ENCODE measurements at regions not wholly inside any gene's neighbourhood (a gene's known extent, or its start where the extent isn't known, plus 50 kb on each side); places are given as distances from the start of the nearest gene placed in this dataset.

DNA sequence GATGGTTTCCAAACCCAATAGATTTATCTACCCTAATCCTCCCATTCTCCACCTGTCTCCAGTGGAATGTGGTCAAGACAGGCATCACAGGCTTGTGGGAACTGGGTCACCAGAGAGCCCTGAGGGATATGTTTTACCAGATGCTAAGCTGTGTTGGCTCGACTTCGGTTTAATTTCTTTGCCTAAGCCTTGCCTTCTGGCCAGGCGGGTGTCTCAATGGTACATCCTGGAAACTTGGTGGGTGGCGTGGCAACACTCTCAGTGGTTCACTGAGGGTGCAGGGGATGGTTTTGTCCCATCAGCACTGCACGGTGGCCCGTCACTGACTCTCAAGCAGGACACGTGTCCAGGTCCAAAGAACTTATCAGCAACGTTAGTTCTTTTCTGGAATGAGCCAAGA, 192.2 kb downstream of the TENT4A start:
- Mint-ChIP-seq H3K27ac (ENCODE audit: unreplicated experiment) (no peak overlapping the region), H3K4me3 (ENCODE audit: unreplicated experiment) (no peak overlapping the region), H3K36me3 (ENCODE audit: unreplicated experiment) (no peaks in the 10 kb centered on the region), H3K4me1 (ENCODE audit: unreplicated experiment) (no peaks in the 10 kb centered on the region), H3K9me3 (ENCODE audit: unreplicated experiment) (peaks cover 14% of the 10 kb centered on the region), H3K27me3 (ENCODE audit: unreplicated experiment) (no peaks in the 10 kb centered on the region)
- TF ChIP-seq, protein P1, sequence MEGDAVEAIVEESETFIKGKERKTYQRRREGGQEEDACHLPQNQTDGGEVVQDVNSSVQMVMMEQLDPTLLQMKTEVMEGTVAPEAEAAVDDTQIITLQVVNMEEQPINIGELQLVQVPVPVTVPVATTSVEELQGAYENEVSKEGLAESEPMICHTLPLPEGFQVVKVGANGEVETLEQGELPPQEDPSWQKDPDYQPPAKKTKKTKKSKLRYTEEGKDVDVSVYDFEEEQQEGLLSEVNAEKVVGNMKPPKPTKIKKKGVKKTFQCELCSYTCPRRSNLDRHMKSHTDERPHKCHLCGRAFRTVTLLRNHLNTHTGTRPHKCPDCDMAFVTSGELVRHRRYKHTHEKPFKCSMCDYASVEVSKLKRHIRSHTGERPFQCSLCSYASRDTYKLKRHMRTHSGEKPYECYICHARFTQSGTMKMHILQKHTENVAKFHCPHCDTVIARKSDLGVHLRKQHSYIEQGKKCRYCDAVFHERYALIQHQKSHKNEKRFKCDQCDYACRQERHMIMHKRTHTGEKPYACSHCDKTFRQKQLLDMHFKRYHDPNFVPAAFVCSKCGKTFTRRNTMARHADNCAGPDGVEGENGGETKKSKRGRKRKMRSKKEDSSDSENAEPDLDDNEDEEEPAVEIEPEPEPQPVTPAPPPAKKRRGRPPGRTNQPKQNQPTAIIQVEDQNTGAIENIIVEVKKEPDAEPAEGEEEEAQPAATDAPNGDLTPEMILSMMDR (IDR thresholded peaks at IDR 0.05) = no peak
- no peak for DNase-seq (ENCODE audit: extremely low spot score, unreplicated experiment)

DNA sequence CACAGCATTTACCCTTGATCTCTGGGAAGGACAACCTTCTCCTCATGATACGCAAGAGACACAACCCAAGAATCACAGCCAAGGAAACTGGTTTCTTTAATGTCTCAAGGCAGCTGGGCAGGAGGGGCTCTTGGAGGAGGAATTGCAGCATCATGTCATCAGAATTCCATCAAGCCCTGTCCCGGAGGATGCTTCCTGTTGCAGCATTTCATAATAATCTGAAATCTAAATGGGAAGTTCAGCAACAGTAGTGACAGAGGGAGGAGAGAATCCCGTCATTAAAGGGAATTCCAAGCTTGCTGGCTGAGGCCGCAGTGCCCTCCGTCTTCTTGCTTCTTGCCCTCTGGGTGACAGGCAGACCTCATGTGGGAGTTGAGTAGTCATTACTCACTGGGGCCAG, 192.7 kb downstream of the TENT4A start:
- no peak for DNase-seq (ENCODE audit: extremely low spot score, unreplicated experiment)
- Mint-ChIP-seq H3K9me3 (ENCODE audit: unreplicated experiment) (peaks cover 14% of the 10 kb centered on the region), H3K4me3 (ENCODE audit: unreplicated experiment) (no peak overlapping the region), H3K4me1 (ENCODE audit: unreplicated experiment) (no peaks in the 10 kb centered on the region), H3K27ac (ENCODE audit: unreplicated experiment) (no peak overlapping the region), H3K36me3 (ENCODE audit: unreplicated experiment) (no peaks in the 10 kb centered on the region), H3K27me3 (ENCODE audit: unreplicated experiment) (no peaks in the 10 kb centered on the region)
- TF ChIP-seq, protein P1 (IDR thresholded peaks at IDR 0.05) = no peak

DNA sequence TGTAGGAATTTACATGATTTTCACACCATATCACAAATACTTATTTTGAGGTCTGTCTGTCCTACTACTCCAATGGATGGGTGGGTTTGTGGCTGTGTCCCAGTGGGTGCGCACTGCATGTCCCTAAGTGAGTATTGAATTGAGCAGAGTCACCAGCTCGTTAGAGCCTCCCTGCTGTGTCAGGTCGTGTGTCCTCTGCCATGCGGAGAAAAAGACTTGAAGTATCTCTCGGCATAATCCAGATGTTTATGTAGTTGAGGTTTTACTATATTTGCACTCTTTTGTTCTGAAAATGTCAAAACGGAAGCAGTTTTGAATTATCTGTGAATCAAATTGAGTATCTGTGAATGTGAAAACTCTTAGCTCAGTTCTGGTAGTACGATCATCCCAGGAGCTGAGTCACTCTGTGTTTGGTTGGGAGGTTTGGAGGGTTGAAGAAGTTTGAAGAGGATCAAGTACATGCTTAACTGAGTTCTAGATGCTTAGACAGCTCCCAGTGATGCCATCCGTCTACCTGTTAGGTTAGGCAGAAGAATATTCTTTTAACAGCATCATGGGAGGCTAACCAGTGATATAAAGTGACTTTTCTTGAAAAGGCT, 194.2 kb downstream of the TENT4A start:
- TF ChIP-seq, protein P1 (IDR thresholded peaks at IDR 0.05) = no peak
- H3K27ac Mint-ChIP-seq (ENCODE audit: unreplicated experiment) = no peak overlapping the region
- H3K27me3 Mint-ChIP-seq (ENCODE audit: unreplicated experiment) = no peaks in the 10 kb centered on the region
- no peak for DNase-seq (ENCODE audit: extremely low spot score, unreplicated experiment)
- H3K9me3 Mint-ChIP-seq (ENCODE audit: unreplicated experiment) = peaks cover 18% of the 10 kb centered on the region
- H3K36me3 Mint-ChIP-seq (ENCODE audit: unreplicated experiment) = no peaks in the 10 kb centered on the region
- H3K4me3 Mint-ChIP-seq (ENCODE audit: unreplicated experiment) = no peak overlapping the region
- H3K4me1 Mint-ChIP-seq (ENCODE audit: unreplicated experiment) = no peaks in the 10 kb centered on the region

DNA sequence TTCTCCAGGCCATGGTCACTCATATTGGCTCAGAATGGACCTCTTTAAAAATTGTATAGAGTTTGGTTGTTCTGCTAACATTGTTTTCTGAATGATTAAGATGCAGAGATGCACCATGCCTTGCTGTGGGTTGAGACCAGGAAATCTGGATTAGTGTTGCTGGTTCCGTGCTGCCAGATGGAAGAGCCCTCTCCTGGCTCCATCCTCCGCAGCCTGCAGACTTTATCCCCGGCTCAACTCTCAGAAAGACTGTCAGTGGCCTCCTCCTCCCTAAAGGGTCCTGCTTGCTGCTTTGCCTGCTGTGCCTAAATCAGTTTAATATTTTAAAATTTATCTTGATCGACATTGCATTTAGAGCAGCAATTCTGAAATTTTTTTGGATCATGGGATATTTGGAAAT, 196.7 kb downstream of the TENT4A start:
- Mint-ChIP-seq H3K4me1 (ENCODE audit: unreplicated experiment) (no peaks in the 10 kb centered on the region), H3K27me3 (ENCODE audit: unreplicated experiment) (no peaks in the 10 kb centered on the region), H3K9me3 (ENCODE audit: unreplicated experiment) (peaks cover 16% of the 10 kb centered on the region), H3K36me3 (ENCODE audit: unreplicated experiment) (no peaks in the 10 kb centered on the region), H3K4me3 (ENCODE audit: unreplicated experiment) (no peak overlapping the region), H3K27ac (ENCODE audit: unreplicated experiment) (no peak overlapping the region)
- no peak for DNase-seq (ENCODE audit: extremely low spot score, unreplicated experiment)
- TF ChIP-seq, protein P1 (IDR thresholded peaks at IDR 0.05) = no peak

DNA sequence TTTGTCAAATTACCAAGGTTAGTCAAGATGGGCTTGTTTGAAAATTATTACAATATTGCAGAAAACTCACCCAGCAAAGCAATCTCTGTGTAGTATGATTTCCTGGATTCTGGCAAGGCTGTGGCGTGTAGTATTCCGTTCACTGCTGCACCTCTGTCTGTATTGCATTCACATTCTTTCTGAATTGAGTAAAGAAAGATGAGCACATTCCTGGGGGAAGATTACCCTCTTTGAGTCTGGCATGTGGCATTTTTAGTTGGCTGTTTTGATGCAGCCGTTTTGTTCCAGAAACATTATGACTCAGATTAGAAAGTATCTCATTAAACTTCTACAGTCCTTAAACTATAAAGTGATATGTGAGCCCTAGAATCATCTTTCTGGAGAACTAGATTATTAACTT, 197.7 kb downstream of the TENT4A start:
- DNase-seq (ENCODE audit: extremely low spot score, unreplicated experiment) = no peak
- Mint-ChIP-seq H3K4me3 (ENCODE audit: unreplicated experiment) (no peak overlapping the region), H3K4me1 (ENCODE audit: unreplicated experiment) (no peaks in the 10 kb centered on the region), H3K27me3 (ENCODE audit: unreplicated experiment) (no peaks in the 10 kb centered on the region), H3K36me3 (ENCODE audit: unreplicated experiment) (no peaks in the 10 kb centered on the region), H3K9me3 (ENCODE audit: unreplicated experiment) (peaks cover 19% of the 10 kb centered on the region), H3K27ac (ENCODE audit: unreplicated experiment) (no peak overlapping the region)
- TF ChIP-seq, protein P1 (IDR thresholded peaks at IDR 0.05) = no peak
